Stomach (tissue), 8 donors: ENCODE measurements at regions not wholly inside any gene's neighbourhood (a gene's known extent, or its start where the extent isn't known, plus 50 kb on each side); places are given as distances from the start of the nearest gene placed in this dataset.

ENCODE experiments used
- DNase-seq, 2 donors: peaks; one replicate each; pipeline versions ENCODE4 v3.0.0 to v3.0.0-alpha.2; 2013 to 2019
- H3K27ac ChIP-seq, 5 donors: fragments of 200-600 bp in 4 of 5; sonication (generic) in 4 of 5; one replicate each; pipeline ENCODE4 v1.5.1; 2013 to 2019; ENCODE audit warnings: mild to moderate bottlenecking in 1 of 5, moderate library complexity in 1 of 5
- H3K27me3 ChIP-seq, 3 donors: fragments of 200-600 bp; sonication (generic); one replicate each; pipeline ENCODE4 v1.5.1; 2017 to 2019; ENCODE audit warnings: mixed run types in 1 of 3
- H3K36me3 ChIP-seq, 4 donors: fragments of 200-600 bp; sonication (generic); 1 replicate in 3 of 4; 2 replicates in 1 of 4; pipeline ENCODE4 v1.5.1; 2016 to 2019
- H3K4me1 ChIP-seq, 4 donors: fragments of 200-600 bp; sonication (generic); one replicate each; pipeline ENCODE4 v1.5.1; 2016 to 2019
- H3K4me3 ChIP-seq, 4 donors: fragments of 200-600 bp; sonication (generic) in 3 of 4; one replicate each; pipeline ENCODE4 v1.5.1; 2016 to 2019; ENCODE audit warnings: mild to moderate bottlenecking in 1 of 4
- H3K9me3 ChIP-seq, 4 donors: fragments of 200-600 bp; sonication (generic); one replicate each; pipeline ENCODE4 v1.5.1; 2016 to 2019
- EP300 ChIP-seq: sonication (generic); formaldehyde crosslinking; IDR thresholded peaks from one replicate; pipeline ENCODE4 v1.6.1; 2017; ENCODE audit warnings: antibody characterized with exemption
- POLR2A ChIP-seq, 4 donors: fragments of 450-650 bp; IDR thresholded peaks; one replicate each; pipeline ENCODE4 v1.6.1; 2016; ENCODE audit warnings: antibody characterized with exemption in 4 of 4, control low read depth in 2 of 4, mild to moderate bottlenecking in 1 of 4, moderate library complexity in 1 of 4
- POLR2AphosphoS5 ChIP-seq, 3 donors: sonication (generic); formaldehyde crosslinking; IDR thresholded peaks; one replicate each; pipeline ENCODE4 v1.6.1; 2016; ENCODE audit warnings: antibody characterized with exemption in 3 of 3
- WGBS, 5 donors: extraction: QIAGEN DNeasy Blood & Tissue Kit in 3 of 5; methylation state at CpG; one replicate each; pipeline versions ENCODE4 v1.1.5 to v1.1.7; 2013 to 2018; 5-methylcytosine and 5-hydroxymethylcytosine counted together
- intact Hi-C: fragments of 100-400 bp; cut with DNase I; formaldehyde crosslinking; loops from one replicate; pipeline ENCODE4 v1.15.1; 2023; ENCODE audit warnings: low total_unique reads
- TF ChIP-seq, protein P1 (sequence below), 7 experiments: fragments of 450-650 bp in 4 of 7; fragments of 200-600 bp in 3 of 7; sonication (generic) in 3 of 7; IDR thresholded peaks; one replicate each; pipeline ENCODE4 v1.5.1; 2016 to 2019; ENCODE audit warnings: antibody characterized with exemption in 7 of 7, control low read depth in 2 of 7, mild to moderate bottlenecking in 1 of 7
- donor health status: healthy with polysubstance abuse.
- donor health status: Bipolar disorder and iron deficiency.
- donor health status: healthy.

- H3K9me3 ChIP-seq = no peaks in the 10 kb centered on the region
- intact Hi-C loops = no loop called here
- no peaks in the 10 kb centered on the region for H3K36me3 ChIP-seq
- H3K27me3 ChIP-seq = peaks cover 0 to 4% (median 0%) of the 10 kb centered on the region in 3 donors
- TF ChIP-seq, protein P1, sequence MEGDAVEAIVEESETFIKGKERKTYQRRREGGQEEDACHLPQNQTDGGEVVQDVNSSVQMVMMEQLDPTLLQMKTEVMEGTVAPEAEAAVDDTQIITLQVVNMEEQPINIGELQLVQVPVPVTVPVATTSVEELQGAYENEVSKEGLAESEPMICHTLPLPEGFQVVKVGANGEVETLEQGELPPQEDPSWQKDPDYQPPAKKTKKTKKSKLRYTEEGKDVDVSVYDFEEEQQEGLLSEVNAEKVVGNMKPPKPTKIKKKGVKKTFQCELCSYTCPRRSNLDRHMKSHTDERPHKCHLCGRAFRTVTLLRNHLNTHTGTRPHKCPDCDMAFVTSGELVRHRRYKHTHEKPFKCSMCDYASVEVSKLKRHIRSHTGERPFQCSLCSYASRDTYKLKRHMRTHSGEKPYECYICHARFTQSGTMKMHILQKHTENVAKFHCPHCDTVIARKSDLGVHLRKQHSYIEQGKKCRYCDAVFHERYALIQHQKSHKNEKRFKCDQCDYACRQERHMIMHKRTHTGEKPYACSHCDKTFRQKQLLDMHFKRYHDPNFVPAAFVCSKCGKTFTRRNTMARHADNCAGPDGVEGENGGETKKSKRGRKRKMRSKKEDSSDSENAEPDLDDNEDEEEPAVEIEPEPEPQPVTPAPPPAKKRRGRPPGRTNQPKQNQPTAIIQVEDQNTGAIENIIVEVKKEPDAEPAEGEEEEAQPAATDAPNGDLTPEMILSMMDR (IDR thresholded peaks at IDR 0.05) = peak in 5 of 7 experiments; percentile 43 to 73 (median 63)
- no peak for TF ChIP-seq POLR2AphosphoS5 (IDR thresholded peaks at IDR 0.05)
- WGBS, 5 donors = 34 to 38% (median 37%) methylated on average over 11 of the region's 11 CpGs
- peak; percentile 78 to 82 for DNase-seq
- H3K27ac ChIP-seq = no peak overlapping the region
- H3K4me1 ChIP-seq = peaks cover 0 to 5% (median 4%) of the 10 kb centered on the region in 4 donors
- H3K4me3 ChIP-seq = no peak overlapping the region
Measured at GRCh38 chr2:105545730-105546627, 147.1 kb upstream of the FHL2 start.

DNA sequence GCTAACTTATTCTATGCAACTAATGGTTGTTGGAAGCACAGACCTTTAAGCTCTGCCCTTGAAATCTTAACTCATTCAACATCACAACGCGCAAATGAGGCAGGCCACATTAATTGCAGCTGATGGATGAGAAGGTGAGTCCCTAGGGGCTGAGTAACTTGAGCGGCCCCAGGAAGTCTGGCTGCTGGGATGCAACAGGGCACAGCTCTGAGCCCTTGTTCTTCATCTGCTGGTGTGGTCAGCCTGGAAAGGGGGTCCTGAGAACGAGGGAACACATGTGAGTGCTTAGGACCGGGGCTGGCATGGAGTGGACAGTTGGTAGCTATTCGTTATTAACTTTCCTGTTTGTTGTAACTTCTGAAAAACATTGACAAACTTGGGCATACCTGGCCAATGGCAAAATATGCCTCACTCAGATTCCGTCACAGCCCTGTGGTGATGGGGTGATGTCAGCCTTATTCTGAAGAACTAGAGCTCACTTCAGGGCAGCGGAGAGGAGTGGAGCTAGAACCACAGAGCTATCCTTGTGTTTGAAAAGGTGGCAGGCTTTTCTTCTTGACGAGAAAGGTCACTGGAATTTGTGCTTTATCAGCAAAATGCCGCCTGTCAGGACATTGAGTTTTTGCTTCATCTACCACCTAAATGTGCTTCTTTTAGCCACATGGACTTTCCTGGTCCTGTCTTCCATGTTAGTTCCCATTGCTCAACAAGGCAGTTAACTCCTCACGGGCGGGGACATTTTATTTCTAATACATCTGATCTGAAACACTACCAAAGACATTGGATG is 145.9 kb upstream of the FHL2 start:
- intact Hi-C loops = no loop called here
- DNase-seq = no peak
- H3K9me3 ChIP-seq = no peaks in the 10 kb centered on the region

DNA sequence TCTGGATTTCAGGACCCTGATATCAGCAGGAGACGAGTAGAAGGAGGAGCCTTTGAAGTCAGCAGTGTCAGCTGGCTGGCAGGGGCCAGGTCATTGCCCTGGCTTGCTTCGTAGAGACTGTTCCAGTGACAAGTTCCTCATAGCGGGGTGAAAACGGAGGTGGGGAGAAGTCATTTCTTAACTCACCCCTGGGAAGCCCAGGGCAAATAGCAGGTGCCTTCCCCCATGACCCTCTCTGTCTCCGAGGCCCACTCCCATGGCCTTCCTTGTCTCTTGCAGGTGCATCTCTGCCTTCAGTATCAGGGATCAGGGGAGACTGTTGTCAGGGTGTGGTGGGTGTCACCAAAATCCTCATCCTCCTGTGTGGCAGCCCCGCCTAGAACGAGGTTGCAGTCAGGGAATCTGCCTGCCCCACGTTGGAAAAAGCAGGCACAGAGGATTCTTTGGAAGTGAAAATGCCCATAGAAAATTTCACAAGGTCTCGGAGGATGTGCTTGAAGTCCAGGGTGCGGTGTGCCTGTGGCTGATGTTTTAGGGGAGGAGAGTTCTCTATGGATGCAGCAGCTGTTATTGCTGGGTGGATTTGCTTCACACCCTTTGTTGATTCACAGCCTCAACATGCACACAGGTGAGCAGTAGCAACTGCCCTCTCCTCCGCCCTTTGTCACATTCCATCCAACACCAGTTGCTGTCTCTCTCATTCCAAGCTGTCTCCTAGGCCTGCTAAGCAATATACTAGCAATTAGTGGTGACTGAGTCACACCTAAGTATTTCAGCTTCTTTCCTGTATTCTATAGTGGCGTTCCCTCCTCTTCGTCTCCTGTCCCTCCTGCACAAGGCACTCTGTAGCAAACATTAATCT is 142.6 kb upstream of the FHL2 start:
- Histone ChIP-seq H3K27me3 (peaks cover 0 to 9% (median 0%) of the 10 kb centered on the region in 3 donors), H3K9me3 (no peaks in the 10 kb centered on the region), H3K4me3 (no peak overlapping the region), H3K27ac (no peak overlapping the region), H3K4me1 (peaks cover 0 to 5% (median 4%) of the 10 kb centered on the region in 4 donors), H3K36me3 (no peaks in the 10 kb centered on the region)
- WGBS, 5 donors = 73 to 83% (median 81%) methylated on average over 12 to 13 of the region's 13 CpGs
- no peak for TF ChIP-seq EP300
- no peak for TF ChIP-seq POLR2AphosphoS5 (IDR thresholded peaks at IDR 0.05)
- TF ChIP-seq, protein P1 (IDR thresholded peaks at IDR 0.05) = no peak
- TF ChIP-seq POLR2A (IDR thresholded peaks at IDR 0.05) = no peak
- intact Hi-C loops = no loop called here
- no peak for DNase-seq

More for the DNA sequence above, 145.9 kb upstream of the FHL2 start:
- H3K27me3 ChIP-seq = peaks cover 0 to 4% (median 0%) of the 10 kb centered on the region in 3 donors
- H3K4me3 ChIP-seq = no peak overlapping the region
- H3K27ac ChIP-seq = no peak overlapping the region
- TF ChIP-seq, protein P1 (IDR thresholded peaks at IDR 0.05) = no peak
- TF ChIP-seq POLR2AphosphoS5 (IDR thresholded peaks at IDR 0.05) (no peak), POLR2A (IDR thresholded peaks at IDR 0.05) (no peak), EP300 (no peak)
- 80 to 87% (median 82%) methylated on average over 12 of the region's 12 CpGs for WGBS, 5 donors
- H3K4me1 ChIP-seq = peaks cover 0 to 5% (median 4%) of the 10 kb centered on the region in 4 donors
- H3K36me3 ChIP-seq = no peaks in the 10 kb centered on the region

DNA sequence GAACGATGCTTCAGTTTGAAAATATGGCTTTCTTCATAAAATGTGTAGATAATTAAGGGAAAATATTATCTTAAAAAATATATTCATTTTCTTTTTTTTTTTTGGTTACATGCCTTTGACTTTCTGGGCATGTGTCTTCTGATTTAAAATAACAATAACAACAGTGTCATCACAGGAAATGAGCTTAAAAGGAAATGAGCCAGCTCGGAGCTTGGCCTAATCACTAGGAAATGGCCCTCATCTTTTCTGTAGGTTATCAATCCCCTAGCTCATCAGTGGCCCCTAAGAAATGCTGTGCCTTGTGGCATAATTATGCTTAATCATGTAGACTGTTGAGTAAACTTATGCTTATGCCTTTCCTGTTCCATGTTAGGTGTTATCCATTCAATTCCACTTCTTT is 141.8 kb upstream of the FHL2 start:
- no peak for DNase-seq
- TF ChIP-seq EP300 (no peak), POLR2AphosphoS5 (IDR thresholded peaks at IDR 0.05) (no peak), POLR2A (IDR thresholded peaks at IDR 0.05) (no peak)
- TF ChIP-seq, protein P1 (IDR thresholded peaks at IDR 0.05) = no peak
- H3K4me1 ChIP-seq = peaks cover 0 to 3% (median 3%) of the 10 kb centered on the region in 4 donors
- H3K27ac ChIP-seq = no peak overlapping the region
- H3K27me3 ChIP-seq = peaks cover 0 to 6% (median 0%) of the 10 kb centered on the region in 3 donors
- H3K36me3 ChIP-seq = no peaks in the 10 kb centered on the region
- H3K9me3 ChIP-seq = no peaks in the 10 kb centered on the region
- no peak overlapping the region for H3K4me3 ChIP-seq
- intact Hi-C loops = no loop called here
- WGBS, 5 donors = 29 to 83% (median 32%) methylated on average over 2 of the region's 2 CpGs
